ENCODE measurements at regions not wholly inside any gene's neighbourhood (a gene's known extent, or its start where the extent isn't known, plus 50 kb on each side); places are given as distances from the start of the nearest gene placed in this dataset.

DNA sequence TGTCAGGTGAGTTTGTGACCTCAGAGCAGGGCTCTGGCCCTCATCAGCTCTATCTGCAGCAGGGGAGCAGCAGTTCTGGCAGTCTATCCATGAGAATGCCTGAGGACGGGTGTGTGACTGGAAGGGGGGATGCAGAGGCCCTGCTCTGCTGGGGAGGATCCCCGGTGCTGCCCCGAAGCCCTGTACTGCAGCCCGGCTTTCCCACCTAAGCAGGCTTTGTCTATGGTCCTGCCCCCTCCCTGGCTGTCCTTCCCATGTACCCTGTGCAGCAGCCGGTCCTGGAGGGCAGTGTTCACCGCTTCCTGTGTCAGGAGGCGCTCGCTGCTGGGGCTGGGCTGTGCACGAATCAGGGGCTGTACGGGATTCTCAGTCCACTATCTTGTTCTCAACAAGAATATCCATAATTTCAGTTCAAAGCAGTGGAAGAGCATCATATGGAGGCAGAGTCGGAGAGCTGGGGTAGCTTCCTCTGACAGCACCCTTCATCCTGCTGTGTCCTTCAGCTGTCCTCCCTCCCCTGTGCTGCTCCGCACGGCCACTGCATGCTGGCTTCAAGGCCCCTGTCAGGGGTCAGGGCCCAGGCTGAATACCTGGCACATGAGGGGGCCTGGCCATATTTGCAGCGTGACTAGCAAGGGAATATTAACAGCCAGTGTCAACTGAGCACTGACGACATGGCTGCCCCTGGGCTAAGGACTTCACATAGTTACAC, 125.2 kb downstream of the CTTN start:
- Histone ChIP-seq H3K27ac (no peak overlapping the region), H4K20me1 (ENCODE audit: low read depth) (peaks cover 6% of the 10 kb centered on the region), H3K27me3 (no peaks in the 10 kb centered on the region), H3K4me2 (peak overlapping the region; percentile 57), H2AFZ (replicated peaks) (no peak overlapping the region), H3K79me2 (ENCODE audit: low read depth) (no peaks in the 10 kb centered on the region), H3F3A (ENCODE audit: low read depth) (peaks cover 22% of the 10 kb centered on the region), H3K9ac (no peak overlapping the region), H3K4me1 (peaks cover 32% of the 10 kb centered on the region), H3K36me3 (no peaks in the 10 kb centered on the region), H3K4me3 (no peak overlapping the region), H3K9me3 (ENCODE audit: low read depth) (no peaks in the 10 kb centered on the region)
- Mint-ChIP-seq H3K27ac (peak overlapping the region; percentile 98), H3K36me3 (no peaks in the 10 kb centered on the region), H3K9me3 (no peaks in the 10 kb centered on the region), H3K4me1 (peaks cover 72% of the 10 kb centered on the region), H3K27me3 (ENCODE audit: insufficient read depth, low read depth) (no peaks in the 10 kb centered on the region), H3K4me3 (peak overlapping the region; percentile 75)
- TF ChIP-seq, protein P1, sequence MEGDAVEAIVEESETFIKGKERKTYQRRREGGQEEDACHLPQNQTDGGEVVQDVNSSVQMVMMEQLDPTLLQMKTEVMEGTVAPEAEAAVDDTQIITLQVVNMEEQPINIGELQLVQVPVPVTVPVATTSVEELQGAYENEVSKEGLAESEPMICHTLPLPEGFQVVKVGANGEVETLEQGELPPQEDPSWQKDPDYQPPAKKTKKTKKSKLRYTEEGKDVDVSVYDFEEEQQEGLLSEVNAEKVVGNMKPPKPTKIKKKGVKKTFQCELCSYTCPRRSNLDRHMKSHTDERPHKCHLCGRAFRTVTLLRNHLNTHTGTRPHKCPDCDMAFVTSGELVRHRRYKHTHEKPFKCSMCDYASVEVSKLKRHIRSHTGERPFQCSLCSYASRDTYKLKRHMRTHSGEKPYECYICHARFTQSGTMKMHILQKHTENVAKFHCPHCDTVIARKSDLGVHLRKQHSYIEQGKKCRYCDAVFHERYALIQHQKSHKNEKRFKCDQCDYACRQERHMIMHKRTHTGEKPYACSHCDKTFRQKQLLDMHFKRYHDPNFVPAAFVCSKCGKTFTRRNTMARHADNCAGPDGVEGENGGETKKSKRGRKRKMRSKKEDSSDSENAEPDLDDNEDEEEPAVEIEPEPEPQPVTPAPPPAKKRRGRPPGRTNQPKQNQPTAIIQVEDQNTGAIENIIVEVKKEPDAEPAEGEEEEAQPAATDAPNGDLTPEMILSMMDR (IDR thresholded peaks at IDR 0.05), result no peak
- TF ChIP-seq EZH2 (IDR thresholded peaks at IDR 0.05) (no peak), EZH2phosphoT487 (IDR thresholded peaks at IDR 0.05) (no peak)
- DNase-seq (ENCODE audit: low spot score), result no peak

DNA sequence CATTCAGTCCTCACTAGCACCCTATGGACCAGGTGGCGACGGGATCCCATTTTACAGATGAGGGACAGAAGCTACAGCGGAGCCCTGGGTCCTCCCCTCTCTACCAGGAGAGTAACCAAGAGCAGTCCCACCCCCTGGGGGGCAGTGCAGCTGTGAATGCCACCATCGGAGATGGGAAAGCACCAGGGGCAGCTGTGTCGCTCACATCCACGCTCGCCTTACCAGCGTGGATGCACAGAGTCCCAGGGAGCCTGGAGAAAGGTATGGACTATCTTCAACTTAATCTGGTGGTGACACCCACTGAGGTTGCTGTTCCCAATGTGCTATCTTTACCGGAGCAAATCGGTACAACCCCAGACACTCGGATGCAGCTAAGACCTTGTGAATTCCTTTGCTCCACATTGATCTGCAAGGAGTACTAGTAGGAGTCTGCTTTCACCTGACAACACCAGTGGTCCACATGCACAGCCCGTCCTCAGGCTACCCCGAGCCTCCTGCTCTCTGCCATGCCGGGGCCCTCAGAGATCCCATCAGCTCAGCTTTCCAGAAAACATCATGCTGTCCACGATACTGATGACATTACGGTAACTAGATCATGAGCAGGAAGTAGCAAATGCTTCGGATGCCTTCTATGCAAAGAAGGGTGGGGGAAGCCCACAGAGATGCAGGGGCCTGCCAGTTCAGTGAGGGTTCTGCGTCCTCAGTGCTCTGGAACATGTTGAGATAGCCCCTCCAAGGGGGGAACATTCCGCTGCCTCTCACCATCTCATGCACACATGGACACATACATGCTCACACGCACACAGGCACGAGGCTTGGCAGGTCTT, 126.0 kb downstream of the CTTN start:
- Mint-ChIP-seq H3K9me3 (no peaks in the 10 kb centered on the region), H3K4me1 (peaks cover 72% of the 10 kb centered on the region), H3K27me3 (ENCODE audit: insufficient read depth, low read depth) (no peaks in the 10 kb centered on the region), H3K36me3 (no peaks in the 10 kb centered on the region), H3K4me3 (no peak overlapping the region), H3K27ac (peak overlapping the region; percentile 78)
- Histone ChIP-seq H3K4me3 (no peak overlapping the region), H2AFZ (replicated peaks) (no peak overlapping the region), H3K27ac (no peak overlapping the region), H3K79me2 (ENCODE audit: low read depth) (no peaks in the 10 kb centered on the region), H3K9me3 (ENCODE audit: low read depth) (no peaks in the 10 kb centered on the region), H3K27me3 (no peaks in the 10 kb centered on the region), H3K4me2 (no peak overlapping the region), H4K20me1 (ENCODE audit: low read depth) (peaks cover 6% of the 10 kb centered on the region), H3K36me3 (no peaks in the 10 kb centered on the region), H3K9ac (no peak overlapping the region), H3K4me1 (peaks cover 32% of the 10 kb centered on the region), H3F3A (ENCODE audit: low read depth) (peaks cover 22% of the 10 kb centered on the region)
- TF ChIP-seq, protein P1 (IDR thresholded peaks at IDR 0.05), result no peak
- no peak for TF ChIP-seq EZH2phosphoT487 (IDR thresholded peaks at IDR 0.05)
- TF ChIP-seq EZH2 (IDR thresholded peaks at IDR 0.05), result no peak
- DNase-seq (ENCODE audit: low spot score), result no peak

DNA sequence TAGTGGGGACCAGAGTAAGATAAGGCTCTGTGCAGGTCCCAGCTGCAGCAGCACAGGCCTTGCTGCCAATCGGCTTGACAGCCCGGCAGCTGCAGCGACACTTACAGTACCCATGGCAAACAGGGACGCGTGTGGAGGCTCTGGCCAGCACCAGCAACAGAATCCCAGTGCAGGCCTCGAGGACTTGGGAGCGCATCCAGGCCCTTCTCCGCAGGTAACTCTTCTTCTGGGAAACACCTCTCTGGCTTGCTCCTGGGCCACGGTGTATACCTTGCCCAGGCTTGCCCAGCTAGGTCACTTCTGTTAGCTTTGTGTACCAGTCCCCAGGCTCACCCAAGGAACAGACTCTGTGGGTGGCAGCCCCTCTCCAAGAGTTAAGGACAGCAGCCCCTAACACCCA, 126.7 kb downstream of the CTTN start:
- H3K27me3 Mint-ChIP-seq (ENCODE audit: insufficient read depth, low read depth), result peaks cover 4% of the 10 kb centered on the region
- no peaks in the 10 kb centered on the region for H3K36me3 Mint-ChIP-seq
- H3K4me1 Mint-ChIP-seq, result peaks cover 71% of the 10 kb centered on the region
- Histone ChIP-seq H3K36me3 (no peaks in the 10 kb centered on the region), H3K9ac (no peak overlapping the region), H3K27me3 (no peaks in the 10 kb centered on the region), H3K9me3 (ENCODE audit: low read depth) (no peaks in the 10 kb centered on the region), H3F3A (ENCODE audit: low read depth) (peaks cover 22% of the 10 kb centered on the region), H3K27ac (no peak overlapping the region), H3K4me1 (peaks cover 32% of the 10 kb centered on the region), H4K20me1 (ENCODE audit: low read depth) (peaks cover 6% of the 10 kb centered on the region), H3K79me2 (ENCODE audit: low read depth) (no peaks in the 10 kb centered on the region), H2AFZ (replicated peaks) (no peak overlapping the region), H3K4me2 (no peak overlapping the region), H3K4me3 (no peak overlapping the region)
- no peaks in the 10 kb centered on the region for H3K9me3 Mint-ChIP-seq
- DNase-seq (ENCODE audit: low spot score), result no peak
- peak overlapping the region; percentile 54 for H3K27ac Mint-ChIP-seq
- no peak overlapping the region for H3K4me3 Mint-ChIP-seq
- TF ChIP-seq, protein P1 (IDR thresholded peaks at IDR 0.05), result no peak
- TF ChIP-seq EZH2phosphoT487 (IDR thresholded peaks at IDR 0.05) (no peak), EZH2 (IDR thresholded peaks at IDR 0.05) (no peak)

Data from neural progenitor cell (in vitro differentiated cells).